ENCODE measurements at regions not wholly inside any gene's neighbourhood (a gene's known extent, or its start where the extent isn't known, plus 50 kb on each side); places are given as distances from the start of the nearest gene placed in this dataset.
"Not testable (repeated sequence)": the region's sequence is repeated elsewhere in the genome, so short reads cannot be mapped to it uniquely, and the experiment has no call there.

DNA sequence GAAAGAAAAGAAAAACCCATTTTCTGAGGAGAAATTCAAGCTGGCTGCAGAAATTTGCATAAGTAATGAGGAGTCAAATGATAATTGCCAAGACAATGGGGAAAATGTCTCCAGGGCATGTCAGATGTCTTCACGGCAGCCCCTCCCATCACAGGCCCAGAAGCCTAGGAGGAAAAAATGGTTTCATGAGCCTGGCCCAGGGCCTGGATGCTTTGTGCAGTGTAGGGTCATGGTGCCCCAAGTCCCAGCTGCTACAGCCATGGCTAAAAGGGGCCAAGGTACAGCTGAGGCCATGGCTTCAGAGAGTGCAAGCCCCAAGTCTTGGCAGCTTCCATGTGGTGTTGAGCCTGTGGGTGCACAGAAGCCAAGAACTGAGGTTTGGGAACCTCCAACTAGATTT is 283.9 kb upstream of the PREP start:
- DNase-seq, result not testable (repeated sequence)

DNA sequence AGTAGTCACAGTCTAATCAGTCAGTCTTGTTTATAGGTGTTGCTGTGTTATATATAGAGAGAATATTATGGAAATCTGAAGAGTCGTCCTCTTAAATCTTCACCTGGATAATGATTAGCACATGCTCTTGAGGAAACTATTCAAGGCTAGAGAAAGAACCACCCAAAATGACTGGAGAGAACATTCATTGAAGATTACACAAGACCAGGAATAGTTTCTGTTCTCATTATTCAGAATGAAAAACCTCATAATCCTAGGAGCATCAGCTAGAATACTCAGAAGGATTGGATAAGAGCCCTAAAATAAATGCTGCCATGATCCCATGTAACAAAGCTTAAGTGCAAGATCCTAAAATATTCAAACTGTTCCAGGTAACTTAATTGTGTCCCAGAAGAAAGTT is 278.2 kb upstream of the PREP start:
- DNase-seq, result no peak

DNA sequence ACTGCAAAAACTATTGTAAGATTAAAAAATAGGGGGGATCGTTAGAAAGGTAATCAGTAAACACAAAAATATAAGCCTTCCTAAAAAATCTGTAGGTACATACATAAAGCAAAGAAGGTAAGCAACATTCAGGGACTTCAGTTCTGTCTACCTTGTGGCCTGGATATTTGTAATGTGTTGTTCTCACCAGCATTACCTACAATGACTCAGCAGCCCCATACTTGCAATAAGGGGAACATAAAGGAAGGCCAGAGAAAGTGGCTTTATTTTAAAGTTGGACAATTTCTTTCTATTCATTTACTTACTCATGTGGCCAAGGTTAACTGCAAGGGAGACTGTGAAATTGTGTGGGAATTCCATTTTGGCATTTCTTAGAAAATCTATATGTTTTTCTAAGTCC is 277.2 kb upstream of the PREP start:
- DNase-seq, result no peak

DNA sequence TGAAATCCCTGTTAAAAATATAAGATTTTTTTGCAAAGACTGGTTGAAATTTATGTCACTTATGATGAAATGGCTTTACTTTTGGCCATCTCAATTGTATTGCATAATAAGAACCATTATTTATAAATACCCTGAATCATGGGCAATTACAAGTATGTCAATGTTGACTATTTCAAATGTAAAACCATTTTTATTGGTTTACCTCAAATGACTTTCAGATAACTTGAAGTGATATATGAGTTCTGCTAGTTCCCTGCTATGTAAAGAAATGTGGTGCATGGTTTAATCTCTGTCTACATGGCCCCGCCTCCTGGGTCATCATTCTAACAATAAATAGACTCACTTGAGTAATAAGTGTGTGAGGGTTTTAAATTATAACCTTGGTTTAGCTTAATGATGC is 275.6 kb upstream of the PREP start:
- DNase-seq, result no peak

DNA sequence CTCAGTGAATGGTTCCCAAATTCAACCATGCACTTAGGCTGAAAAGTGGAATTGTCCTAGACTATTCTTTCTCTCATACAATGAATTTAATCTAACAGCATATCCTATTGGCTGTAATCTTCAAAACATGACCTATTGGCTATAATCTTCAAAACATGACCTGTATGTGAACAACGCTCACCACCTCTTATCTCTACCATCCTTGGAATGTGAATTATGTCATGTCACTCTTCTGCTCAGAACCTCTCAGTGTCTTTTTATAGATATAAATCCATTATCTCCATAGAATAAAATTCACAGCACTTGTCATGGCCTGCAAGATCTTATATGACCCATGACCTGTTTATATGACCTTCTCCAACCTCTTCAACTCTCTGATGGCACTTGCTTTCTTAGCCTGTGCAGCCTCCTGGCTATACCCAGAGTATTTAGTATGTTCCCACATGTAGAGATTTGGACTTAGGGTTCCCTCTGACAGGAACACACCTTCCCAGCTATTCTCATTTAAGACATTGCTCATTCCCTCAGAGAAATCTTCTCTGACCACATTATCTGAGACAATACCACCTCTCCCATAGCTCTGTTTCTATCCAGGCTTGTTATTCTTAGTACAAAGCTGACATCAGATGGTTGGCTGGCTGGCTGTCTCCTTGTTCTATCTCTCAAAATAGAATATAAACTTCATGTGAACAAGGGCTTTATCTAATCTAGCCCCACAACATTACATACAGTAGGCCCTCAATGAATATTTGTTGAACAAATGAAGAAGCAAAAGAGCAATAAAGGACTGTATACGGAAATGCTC is 275.0 kb upstream of the PREP start:
- no peak for DNase-seq

DNA sequence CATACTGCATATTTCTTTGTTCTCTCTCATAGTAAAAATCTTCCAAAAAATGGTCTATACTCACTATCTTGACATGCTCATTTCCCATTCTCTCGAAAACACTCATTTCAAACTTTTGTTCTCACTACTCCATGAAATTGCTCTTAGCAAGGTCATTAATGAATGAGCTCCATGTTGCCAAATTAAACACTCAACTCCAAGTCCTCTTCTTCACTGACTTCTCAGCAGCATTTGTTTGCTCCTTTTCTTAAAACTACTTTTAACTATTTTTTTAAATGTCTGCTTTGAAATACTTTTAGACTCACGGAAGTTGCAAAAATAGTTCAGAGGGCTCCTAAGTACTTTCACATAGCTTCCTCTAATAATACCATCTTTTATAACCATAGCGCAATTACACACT is 274.0 kb upstream of the PREP start:
- no peak for DNase-seq

DNA sequence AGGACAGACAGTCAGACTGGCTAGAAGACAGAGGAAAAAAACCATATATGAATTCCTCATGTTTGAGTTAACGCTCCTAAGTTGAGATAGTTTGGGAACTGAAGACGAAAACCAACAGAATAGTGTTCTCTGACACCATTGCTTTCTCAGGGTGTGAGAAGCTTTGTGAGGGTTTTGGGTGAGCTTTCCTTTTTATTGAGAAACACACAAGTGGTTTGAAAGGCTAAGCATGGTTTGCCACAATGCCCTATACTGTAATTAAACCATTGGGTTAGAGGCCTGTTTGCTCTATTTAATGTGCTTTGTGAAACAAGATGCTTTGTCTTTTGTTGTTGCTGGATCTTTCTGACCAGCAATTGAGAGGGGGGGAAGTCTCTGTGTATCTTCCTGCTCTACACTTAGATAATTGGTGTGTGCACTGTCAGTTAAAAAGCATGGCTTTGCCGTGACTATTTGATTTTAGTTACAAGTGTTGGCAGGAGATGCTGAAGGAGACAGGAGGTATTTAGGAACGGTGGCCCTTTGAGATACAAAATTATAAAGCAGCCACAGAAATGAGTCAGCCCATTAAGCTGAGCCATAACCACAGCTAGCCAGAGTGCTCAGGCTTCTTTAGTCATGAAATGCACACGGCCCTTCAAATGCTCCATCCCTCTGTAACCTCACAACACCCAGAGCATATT is 273.0 kb upstream of the PREP start:
- no peak for DNase-seq

DNA sequence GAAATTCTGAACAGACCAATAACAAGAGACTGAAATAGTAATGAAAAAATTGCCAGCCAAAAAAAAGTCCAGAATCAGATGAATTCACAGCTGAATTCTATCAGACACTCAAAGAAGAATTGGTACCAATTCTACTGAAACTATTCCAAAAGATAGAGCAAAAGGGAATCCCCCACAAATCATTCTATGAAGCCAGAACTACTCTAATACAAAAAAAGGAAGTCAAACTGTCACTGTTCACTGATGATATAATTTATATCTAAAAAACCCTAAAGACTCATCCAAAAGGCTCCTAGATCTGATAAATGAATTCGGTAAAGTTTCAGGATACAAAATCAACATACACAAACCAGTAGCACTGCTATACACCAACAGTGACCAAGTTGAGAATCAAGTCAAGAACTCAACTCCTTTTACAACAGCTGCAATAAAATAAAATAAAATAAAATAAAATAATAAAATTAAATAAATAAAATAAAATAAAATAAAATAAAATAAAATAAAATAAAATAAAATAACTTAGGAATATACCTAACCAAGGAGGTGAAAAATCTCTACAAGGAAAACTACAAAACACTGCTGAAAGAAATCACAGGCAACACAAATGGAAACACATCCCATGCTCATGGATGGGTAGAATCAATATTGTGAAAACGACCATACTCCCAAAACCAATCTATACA is 270.1 kb upstream of the PREP start:
- DNase-seq, result not testable (repeated sequence)

DNA sequence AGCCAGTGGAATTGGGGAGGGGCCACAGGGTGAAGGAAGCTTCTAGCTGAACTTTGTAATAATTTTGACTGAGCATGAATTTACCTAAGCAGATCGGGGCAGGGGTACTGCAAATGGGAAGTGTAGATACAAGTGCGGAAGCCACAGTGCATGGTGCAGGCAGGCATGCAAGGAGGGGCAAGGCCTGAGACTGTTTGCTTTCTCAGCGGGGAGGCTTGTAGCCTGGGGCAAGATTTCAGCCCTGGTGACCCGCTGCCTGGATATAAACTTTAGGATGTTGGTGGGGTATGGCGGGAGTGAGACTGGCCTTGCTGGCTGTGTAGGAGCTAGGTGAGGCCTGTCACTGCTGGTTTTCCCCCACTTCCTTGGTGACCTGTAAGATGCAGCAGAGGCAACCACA is 266.4 kb upstream of the PREP start:
- DNase-seq, result no peak

DNA sequence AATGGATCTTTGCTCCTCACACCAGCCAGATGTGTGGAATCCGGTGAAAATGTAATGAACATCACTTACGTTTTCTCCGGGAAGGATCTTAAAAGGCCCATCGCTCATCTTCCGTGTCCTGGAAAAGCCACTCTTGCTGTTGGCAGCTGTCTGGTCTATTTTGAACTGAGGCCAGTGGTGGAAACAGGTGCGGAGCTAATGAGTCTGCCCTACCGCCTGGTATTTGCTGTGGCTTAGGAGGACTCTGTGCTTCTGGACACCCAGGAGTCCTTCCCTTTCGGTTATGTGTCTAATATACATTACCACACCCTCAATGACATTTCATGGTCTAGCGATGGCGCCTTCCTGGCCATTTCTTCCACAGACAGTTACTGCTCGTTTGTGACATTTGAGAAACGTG is 264.2 kb upstream of the PREP start:
- DNase-seq, result no peak

DNA sequence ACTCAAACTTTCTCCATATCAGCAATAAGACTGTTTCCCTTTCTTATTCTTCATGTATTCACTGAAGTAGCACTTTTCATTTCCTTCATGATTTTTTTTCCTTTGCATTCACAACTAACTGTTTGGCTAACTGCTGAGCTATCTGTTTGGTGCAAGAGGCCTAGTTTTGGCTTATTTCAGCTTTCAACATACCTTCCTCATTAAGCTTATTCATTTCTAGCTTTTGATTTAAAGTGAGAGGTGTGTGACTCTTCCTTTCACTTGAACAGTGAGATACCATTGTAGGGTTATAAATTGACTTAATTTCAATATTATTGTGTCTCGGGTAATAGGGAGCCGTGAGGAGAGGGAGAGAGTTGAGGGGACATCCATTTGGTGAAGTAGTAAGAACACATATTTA is 262.0 kb upstream of the PREP start:
- no peak for DNase-seq

DNA sequence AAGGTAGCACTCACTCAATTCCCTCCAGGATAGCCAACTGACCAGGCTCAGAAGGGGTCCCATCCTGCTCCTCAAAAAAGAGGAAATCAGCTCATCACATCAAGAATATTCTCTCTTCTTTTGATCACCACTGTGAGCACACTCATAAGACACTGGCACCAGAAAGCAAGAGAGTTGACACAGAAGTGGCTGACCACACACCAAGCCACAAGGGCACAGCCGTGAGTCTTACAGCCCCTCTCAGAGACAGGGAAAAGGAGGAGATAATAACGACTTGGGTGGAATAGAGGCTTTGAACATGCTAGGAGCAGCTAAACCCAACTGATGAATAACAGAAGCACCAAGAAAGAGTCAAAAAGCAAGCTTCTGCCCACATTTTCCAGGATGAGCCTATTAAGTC is 249.1 kb upstream of the PREP start:
- DNase-seq, result no peak

DNA sequence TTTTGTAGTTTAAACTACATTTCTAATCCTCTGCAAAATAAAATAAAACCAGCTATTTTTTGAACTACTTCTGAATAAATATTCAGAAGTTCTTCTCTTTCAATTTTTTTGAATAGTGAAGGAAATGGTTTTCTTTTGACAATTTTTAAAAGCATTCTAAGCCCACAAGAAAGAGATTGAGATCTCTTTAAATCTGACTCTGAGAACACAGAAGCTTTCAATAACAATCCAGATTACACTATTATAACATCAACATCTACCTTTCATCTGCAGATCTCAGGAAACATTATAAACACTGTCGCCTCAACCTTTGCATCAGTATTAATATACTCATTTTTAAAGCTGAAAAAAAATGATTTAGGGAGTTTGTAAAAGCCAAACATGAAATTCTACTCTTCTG is 247.5 kb upstream of the PREP start:
- DNase-seq, result no peak

DNA sequence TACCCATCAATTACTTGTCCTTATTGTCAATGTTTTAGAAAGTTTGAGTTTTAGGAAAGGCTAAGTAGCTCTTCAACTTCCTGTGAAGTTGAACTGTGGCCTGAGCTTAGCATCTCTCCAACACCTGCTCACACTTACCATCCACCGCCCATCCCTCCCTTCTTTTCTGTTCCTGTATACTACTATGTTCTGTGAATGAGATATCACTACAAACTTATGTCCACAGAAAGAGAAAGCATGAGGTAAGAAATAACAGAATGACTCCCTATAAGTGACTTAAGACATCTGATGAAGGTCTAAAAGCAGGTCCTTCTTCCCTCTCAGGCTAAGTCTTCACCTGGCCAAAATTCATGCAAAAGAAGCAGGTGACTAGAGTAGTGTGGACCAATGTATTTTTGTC is 246.3 kb upstream of the PREP start:
- no peak for DNase-seq

DNA sequence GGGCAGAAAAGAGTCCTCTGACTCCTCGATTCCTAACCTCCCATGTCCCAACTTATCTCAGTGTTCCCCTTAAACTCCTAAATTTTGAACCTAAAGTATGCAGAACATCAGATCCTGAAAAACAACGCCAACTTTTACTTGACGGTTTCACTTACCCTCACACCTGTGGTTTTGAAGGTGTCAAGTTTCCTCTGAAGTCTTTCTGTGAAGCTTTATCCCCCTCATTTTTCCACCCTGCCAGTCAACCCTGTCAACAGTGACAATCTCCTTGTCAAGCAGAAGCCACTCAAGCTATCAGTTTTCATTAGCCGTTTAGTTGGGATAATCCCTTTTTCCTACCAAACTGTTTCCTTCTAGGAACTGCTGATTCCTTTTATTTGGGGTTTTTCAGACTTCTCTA is 245.4 kb upstream of the PREP start:
- no peak for DNase-seq

DNA sequence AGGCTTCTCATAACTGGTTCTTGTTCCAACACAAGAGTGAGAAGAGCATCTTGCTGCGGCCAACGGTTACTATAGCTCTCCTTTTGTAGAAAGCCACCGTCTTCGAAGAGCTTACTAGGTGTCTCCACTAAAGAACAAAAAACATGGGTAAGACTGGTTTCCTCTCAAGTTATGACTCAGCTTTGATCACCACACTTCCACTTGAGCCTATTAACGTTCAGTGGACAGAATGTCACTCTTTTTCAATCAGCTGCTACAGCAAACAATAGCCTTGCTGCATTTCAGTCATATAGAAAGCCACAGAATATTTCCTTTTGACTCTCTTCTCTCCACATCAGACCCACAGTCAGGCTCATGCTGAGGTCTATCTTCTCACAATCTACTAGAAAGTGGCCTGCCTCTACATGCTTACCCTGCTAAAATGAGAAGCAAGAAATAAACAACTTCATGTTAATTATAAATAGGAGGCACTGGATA is 243.5 kb upstream of the PREP start:
- peak; percentile 45 for DNase-seq

DNA sequence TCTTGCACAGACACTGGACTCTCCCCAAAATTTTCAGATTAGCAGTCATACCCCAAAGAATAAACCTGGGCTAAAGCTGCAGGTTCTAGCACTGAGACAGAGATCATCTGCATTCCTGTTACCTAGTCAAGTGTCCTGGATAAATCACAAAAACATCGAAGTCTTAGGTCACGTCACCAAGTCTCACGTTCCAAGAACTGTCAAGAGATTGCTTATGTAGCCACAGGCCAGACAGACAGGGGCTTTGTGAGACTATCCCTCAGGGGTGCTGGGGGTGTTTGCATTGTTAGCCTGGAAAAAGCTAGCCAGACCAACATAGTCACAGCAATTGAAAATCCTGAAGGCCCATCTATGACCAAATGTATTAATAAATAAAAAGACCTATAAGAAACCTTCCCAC is 243.1 kb upstream of the PREP start:
- no peak for DNase-seq

DNA sequence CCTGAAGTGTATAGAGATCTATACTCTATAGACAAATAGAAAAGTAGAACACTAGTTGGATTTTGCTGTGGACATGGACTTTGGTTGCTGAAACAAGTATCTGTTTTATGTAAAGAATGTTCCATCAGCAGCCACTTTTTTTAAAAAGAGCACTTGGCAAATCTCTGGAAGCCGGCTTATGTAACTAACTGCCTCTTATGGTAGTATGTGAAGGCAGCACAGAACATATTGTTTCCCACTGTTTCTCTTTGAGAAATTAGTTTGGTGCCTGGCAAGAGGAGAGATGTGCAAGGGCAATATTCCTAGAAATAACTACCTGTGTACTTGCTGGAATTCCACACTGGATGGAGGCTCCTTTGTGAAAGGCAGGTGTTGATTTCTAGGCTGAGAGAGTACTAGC is 242.3 kb upstream of the PREP start:
- no peak for DNase-seq

DNA sequence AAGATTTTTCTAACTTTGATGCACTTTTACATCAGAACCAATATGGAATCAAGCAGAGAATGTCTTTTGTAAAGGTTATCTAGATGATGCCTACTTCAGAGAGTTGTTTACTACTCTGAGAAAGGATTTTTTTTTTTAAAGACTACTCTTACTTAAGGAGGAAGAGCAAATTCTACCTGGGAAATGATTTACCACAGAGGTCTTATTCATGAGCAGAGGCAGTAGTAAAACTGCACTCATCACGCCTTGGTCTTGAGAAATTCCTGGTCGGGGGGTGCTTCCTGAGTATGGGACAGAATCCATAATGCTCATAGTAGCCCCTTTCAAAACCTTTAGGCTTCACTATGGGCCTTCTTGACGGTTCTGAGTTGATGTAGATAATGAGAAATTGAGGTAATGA is 241.8 kb upstream of the PREP start:
- no peak for DNase-seq

DNA sequence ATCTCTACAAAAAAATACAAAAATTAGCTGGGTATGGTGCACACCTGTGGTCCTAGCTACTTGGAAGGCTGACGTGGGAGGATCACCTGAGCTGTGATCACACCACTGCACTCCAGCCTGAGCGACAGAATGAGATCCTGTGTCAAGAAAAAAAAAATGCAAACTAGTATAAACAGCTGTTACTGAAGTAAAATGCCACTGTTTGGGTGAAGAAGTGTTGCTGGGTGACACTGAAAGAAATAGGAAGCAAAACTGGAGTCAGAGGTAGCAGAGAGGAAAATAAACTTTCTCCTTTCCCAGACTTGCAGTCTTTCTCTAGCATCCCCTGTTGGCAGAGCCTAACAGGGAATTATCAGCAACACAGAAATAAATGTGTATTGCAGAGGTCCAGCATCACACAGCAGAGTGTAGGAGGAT is 241.2 kb upstream of the PREP start:
- no peak for DNase-seq

DNA sequence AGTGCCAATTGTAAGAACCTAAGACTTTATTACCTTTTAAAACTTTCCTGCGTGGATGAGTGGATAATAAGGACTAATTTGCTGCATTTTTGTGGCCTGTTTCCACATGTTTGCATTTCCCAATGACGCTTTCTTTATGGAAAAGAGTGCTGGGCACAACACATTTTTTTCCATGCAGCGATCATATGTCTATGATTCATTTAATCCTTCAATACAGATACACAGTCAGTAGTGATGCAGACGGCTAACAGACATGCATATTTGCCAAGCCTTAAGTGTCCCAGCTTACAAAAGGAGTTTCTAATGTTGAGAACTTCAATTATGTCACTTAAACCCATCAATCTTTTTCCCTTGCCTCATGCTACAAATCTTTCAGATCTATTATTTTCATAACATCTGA is 239.8 kb upstream of the PREP start:
- no peak for DNase-seq

DNA sequence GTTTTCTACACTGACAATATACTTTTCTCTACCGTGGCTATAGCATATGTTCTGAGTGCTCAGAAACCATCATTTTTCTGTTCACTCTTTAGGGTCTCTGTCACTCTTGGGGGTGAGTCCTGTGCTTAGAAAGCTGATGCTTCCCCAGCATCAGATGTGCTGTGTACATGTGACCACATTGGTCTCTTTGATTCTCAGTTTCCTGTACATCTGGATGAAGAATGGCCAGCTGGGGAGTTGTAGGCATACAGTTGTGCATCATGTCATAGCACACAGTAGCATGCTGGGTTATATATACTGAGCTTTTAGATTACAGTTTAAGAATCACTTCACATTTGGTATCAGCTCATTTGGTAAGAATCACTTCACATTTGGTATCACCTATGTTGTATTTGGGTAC is 238.6 kb upstream of the PREP start:
- DNase-seq, result no peak

DNA sequence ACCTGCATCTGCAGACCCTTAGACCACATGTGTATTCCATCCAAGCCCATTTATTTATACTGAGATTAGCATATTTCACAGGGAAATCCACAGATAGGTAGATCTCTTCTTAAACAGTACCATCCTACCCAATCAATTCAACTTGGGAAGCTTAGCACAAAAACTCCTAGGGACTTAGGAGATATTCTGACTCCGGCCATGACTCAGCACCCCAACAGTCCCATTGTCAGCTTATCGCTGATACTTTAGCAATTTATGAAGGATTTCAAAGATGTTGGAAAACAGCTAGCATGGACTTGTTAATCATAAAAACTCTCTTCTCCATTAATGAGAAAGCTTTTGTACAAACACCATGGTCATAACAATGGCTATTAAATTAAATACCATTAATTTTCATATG is 236.2 kb upstream of the PREP start:
- no peak for DNase-seq

DNA sequence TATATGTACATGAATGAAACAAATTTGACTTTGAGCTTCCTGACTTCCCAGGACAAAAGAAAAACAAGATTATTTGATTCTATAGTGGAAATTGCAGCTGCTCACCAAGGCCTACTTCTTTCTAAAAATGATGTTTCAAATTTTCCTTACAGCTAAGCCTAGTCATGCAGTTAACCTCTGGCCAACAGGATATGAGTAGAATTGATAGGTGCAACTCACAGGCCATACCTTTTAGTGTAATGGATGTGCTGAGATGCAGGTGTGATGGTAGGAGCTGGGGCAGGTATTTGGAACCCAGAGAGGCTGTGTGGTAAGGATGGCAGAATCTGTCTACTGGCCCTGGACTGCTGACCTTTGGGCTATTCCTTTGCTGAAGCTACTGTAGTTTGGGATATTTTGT is 230.9 kb upstream of the PREP start:
- DNase-seq, result no peak
